OCI-LY7 (cell line): ENCODE measurements at regions not wholly inside any gene's neighbourhood (a gene's known extent, or its start where the extent isn't known, plus 50 kb on each side); places are given as distances from the start of the nearest gene placed in this dataset.

ENCODE experiments used
- EZH2phosphoT487 ChIP-seq: fragments of 200-600 bp; sonication (generic); IDR thresholded peaks from 2 replicates; pipeline ENCODE4 v1.6.1; 2018; ENCODE audit warnings: low read depth, borderline replicate concordance, mild to moderate bottlenecking, mixed run types, antibody characterized with exemption, low read length, moderate library complexity, mixed read lengths
- TF ChIP-seq, protein P1 (sequence below): fragments of 200-600 bp; sonication (generic); conservative IDR thresholded peaks from 2 replicates; pipeline ENCODE4 v1.5.1; 2014; ENCODE audit warnings: mild to moderate bottlenecking, antibody characterized with exemption, low read length, moderate library complexity, mixed read lengths

DNA sequence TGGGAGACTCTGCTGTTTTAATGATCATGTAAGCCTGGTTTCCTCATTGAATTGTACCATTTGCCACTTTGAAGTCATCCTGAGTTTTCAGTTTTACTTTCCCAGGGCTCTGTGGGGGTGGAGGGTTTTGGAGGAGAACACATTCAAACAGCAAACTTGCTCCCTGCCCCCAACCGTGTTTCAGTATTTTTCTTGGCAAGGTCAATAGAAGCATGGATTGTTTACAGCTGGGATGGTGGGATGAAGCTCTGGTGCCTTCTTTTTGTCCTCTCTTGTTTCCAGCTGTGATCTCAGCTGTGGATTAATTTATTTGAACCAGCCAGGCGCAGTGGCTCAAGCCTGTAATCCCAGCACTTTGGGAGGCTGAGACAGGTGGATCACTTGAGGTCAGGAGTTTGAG lies 54.3 kb upstream of the SERBP1 start:
- TF ChIP-seq, protein P1, sequence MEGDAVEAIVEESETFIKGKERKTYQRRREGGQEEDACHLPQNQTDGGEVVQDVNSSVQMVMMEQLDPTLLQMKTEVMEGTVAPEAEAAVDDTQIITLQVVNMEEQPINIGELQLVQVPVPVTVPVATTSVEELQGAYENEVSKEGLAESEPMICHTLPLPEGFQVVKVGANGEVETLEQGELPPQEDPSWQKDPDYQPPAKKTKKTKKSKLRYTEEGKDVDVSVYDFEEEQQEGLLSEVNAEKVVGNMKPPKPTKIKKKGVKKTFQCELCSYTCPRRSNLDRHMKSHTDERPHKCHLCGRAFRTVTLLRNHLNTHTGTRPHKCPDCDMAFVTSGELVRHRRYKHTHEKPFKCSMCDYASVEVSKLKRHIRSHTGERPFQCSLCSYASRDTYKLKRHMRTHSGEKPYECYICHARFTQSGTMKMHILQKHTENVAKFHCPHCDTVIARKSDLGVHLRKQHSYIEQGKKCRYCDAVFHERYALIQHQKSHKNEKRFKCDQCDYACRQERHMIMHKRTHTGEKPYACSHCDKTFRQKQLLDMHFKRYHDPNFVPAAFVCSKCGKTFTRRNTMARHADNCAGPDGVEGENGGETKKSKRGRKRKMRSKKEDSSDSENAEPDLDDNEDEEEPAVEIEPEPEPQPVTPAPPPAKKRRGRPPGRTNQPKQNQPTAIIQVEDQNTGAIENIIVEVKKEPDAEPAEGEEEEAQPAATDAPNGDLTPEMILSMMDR, result no peak
- TF ChIP-seq EZH2phosphoT487, result no peak
